ENCODE measurements at regions not wholly inside any gene's neighbourhood (a gene's known extent, or its start where the extent isn't known, plus 50 kb on each side); places are given as distances from the start of the nearest gene placed in this dataset.
A peak's percentile ranks its signal among the peaks of the same experiment; 100 is the strongest.

GRCh38 chr21:38958940-38959691 lies 153.4 kb downstream of the ETS2 start:
- Histone ChIP-seq H3K27ac (peak overlapping the region in 1 of 2 donors; percentile 13), H3K36me3 (no peaks in the 10 kb centered on the region), H3K27me3 (no peaks in the 10 kb centered on the region), H3K9me3 (no peaks in the 10 kb centered on the region), H3K4me1 (peaks cover 0 to 11% of the 10 kb centered on the region in 2 donors), H3K4me3 (no peak overlapping the region)
- no peak for DNase-seq (ENCODE audit: low spot score in 2 of 2)
- intact Hi-C loops (cut with DNase I) = no loop called here
- no peak for TF ChIP-seq CTCF (IDR thresholded peaks at IDR 0.05)

- H3K4me3 ChIP-seq = no peak overlapping the region
- no peaks in the 10 kb centered on the region for H3K36me3 ChIP-seq
- DNase-seq (ENCODE audit: low spot score in 2 of 2) = no peak
- H3K27ac ChIP-seq = peak overlapping the region in 1 of 2 donors; percentile 13
- peaks cover 0 to 11% of the 10 kb centered on the region in 2 donors for H3K4me1 ChIP-seq
- H3K27me3 ChIP-seq = no peaks in the 10 kb centered on the region
- TF ChIP-seq CTCF (IDR thresholded peaks at IDR 0.05) = no peak
- intact Hi-C loops (cut with DNase I) = no loop called here
- no peaks in the 10 kb centered on the region for H3K9me3 ChIP-seq
Measured at GRCh38 chr21:38958323-38958705, 152.6 kb downstream of the ETS2 start.

GRCh38 chr21:38957575-38958322 lies 152.0 kb downstream of the ETS2 start:
- Histone ChIP-seq H3K4me1 (peaks cover 0 to 11% of the 10 kb centered on the region in 2 donors), H3K9me3 (no peaks in the 10 kb centered on the region), H3K27me3 (no peaks in the 10 kb centered on the region), H3K36me3 (no peaks in the 10 kb centered on the region), H3K4me3 (no peak overlapping the region), H3K27ac (no peak overlapping the region)
- no peak for DNase-seq (ENCODE audit: low spot score in 2 of 2)
- TF ChIP-seq CTCF (IDR thresholded peaks at IDR 0.05) = no peak
- intact Hi-C loops (cut with DNase I) = no loop called here

- no peaks in the 10 kb centered on the region for H3K9me3 ChIP-seq
- no peak for DNase-seq (ENCODE audit: low spot score in 2 of 2)
- peaks cover 0 to 11% of the 10 kb centered on the region in 2 donors for H3K4me1 ChIP-seq
- no peaks in the 10 kb centered on the region for H3K36me3 ChIP-seq
- H3K27me3 ChIP-seq = no peaks in the 10 kb centered on the region
- intact Hi-C loops (cut with DNase I) = no loop called here
- TF ChIP-seq CTCF (IDR thresholded peaks at IDR 0.05) = no peak
- no peak overlapping the region for H3K4me3 ChIP-seq
- H3K27ac ChIP-seq = no peak overlapping the region
Measured at GRCh38 chr21:38956856-38957571, 151.3 kb downstream of the ETS2 start.

- no peak for DNase-seq (ENCODE audit: low spot score in 2 of 2)
- no peak for TF ChIP-seq CTCF (IDR thresholded peaks at IDR 0.05)
- H3K27ac ChIP-seq = no peak overlapping the region
- no peaks in the 10 kb centered on the region for H3K9me3 ChIP-seq
- no peaks in the 10 kb centered on the region for H3K36me3 ChIP-seq
- no peaks in the 10 kb centered on the region for H3K27me3 ChIP-seq
- intact Hi-C loops (cut with DNase I) = no loop called here
- H3K4me1 ChIP-seq = peaks cover 0 to 11% of the 10 kb centered on the region in 2 donors
- H3K4me3 ChIP-seq = no peak overlapping the region
Measured at GRCh38 chr21:38956521-38956855, 150.8 kb downstream of the ETS2 start.
